ENCODE measurements at regions not wholly inside any gene's neighbourhood (a gene's known extent, or its start where the extent isn't known, plus 50 kb on each side); places are given as distances from the start of the nearest gene placed in this dataset.

GRCh38 chr10:43801626-43802025 lies 152.9 kb upstream of the ZNF32 start:
- ChIA-PET POLR2A (no interaction called here), CTCF (no interaction called here)
- TF ChIP-seq, protein P1, sequence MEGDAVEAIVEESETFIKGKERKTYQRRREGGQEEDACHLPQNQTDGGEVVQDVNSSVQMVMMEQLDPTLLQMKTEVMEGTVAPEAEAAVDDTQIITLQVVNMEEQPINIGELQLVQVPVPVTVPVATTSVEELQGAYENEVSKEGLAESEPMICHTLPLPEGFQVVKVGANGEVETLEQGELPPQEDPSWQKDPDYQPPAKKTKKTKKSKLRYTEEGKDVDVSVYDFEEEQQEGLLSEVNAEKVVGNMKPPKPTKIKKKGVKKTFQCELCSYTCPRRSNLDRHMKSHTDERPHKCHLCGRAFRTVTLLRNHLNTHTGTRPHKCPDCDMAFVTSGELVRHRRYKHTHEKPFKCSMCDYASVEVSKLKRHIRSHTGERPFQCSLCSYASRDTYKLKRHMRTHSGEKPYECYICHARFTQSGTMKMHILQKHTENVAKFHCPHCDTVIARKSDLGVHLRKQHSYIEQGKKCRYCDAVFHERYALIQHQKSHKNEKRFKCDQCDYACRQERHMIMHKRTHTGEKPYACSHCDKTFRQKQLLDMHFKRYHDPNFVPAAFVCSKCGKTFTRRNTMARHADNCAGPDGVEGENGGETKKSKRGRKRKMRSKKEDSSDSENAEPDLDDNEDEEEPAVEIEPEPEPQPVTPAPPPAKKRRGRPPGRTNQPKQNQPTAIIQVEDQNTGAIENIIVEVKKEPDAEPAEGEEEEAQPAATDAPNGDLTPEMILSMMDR (IDR thresholded peaks at IDR 0.05; ENCODE audit: insufficient read depth in 1 of 2, low read depth in 1 of 2, low read length in 1 of 2, severe bottlenecking in 1 of 2, unreplicated experiment in 1 of 2) = no peak
- no peak for DNase-seq
- H3K4me3 ChIP-seq (ENCODE audit: low read depth, low read length) = no peak overlapping the region
- Mint-ChIP-seq H3K36me3 (ENCODE audit: insufficient read depth, unreplicated experiment) (no peaks in the 10 kb centered on the region), H3K4me1 (ENCODE audit: low read depth, unreplicated experiment) (no peaks in the 10 kb centered on the region), H3K9me3 (ENCODE audit: unreplicated experiment) (no peaks in the 10 kb centered on the region), H3K4me3 (ENCODE audit: unreplicated experiment) (no peak overlapping the region), H3K27me3 (ENCODE audit: insufficient read depth, unreplicated experiment) (peaks cover 35% of the 10 kb centered on the region), H3K27ac (ENCODE audit: unreplicated experiment) (no peak overlapping the region)
- intact Hi-C loops (cut with micrococcal nuclease; ENCODE audit: unreplicated experiment) = no loop called here
- peaks cover 1% of the 10 kb centered on the region; the same call in 1 of the 2 replicates for H3K27me3 ChIP-seq (replicated peaks; ENCODE audit: control insufficient read depth, insufficient read depth, low read length)
- no peaks in the 10 kb centered on the region for H3K4me1 ChIP-seq
- H3K9me3 ChIP-seq = no peaks in the 10 kb centered on the region
- BruUV-seq (replicated peaks) = no TSS peak
- no peaks in the 10 kb centered on the region for H3K36me3 ChIP-seq (ENCODE audit: control insufficient read depth, insufficient read depth, low read length)

DNA sequence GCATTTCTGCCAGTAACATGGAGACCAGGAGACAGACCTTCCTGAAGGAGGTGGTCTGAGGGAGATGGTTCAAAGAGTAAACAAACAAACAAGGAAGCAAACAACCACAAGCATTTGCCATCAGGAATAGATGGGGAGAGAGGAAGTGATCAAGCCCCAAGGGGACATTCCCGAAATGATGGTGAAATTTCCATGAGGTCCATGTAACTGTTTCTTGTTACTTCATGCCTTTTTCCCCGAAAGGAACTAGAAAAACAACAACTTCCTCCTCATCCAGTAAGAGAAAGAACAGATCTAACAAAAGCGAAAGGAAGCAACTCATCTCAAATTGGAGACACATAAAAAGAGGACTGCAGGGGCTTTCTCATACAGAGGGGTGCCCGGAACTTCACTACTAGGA lies 152.5 kb upstream of the ZNF32 start:
- Mint-ChIP-seq H3K4me3 (ENCODE audit: unreplicated experiment) (no peak overlapping the region), H3K36me3 (ENCODE audit: insufficient read depth, unreplicated experiment) (no peaks in the 10 kb centered on the region), H3K9me3 (ENCODE audit: unreplicated experiment) (no peaks in the 10 kb centered on the region), H3K4me1 (ENCODE audit: low read depth, unreplicated experiment) (no peaks in the 10 kb centered on the region), H3K27me3 (ENCODE audit: insufficient read depth, unreplicated experiment) (peaks cover 34% of the 10 kb centered on the region), H3K27ac (ENCODE audit: unreplicated experiment) (no peak overlapping the region)
- Histone ChIP-seq H3K4me1 (no peaks in the 10 kb centered on the region), H3K36me3 (ENCODE audit: control insufficient read depth, insufficient read depth, low read length) (no peaks in the 10 kb centered on the region), H3K4me3 (ENCODE audit: low read depth, low read length) (no peak overlapping the region), H3K9me3 (no peaks in the 10 kb centered on the region), H3K27me3 (replicated peaks; ENCODE audit: control insufficient read depth, insufficient read depth, low read length) (peaks cover 1% of the 10 kb centered on the region; the same call in 1 of the 2 replicates)
- POLR2A ChIA-PET = no interaction called here
- DNase-seq = no peak
- CTCF ChIA-PET = no interaction called here
- no TSS peak for BruUV-seq (replicated peaks)
- TF ChIP-seq, protein P1 (IDR thresholded peaks at IDR 0.05; ENCODE audit: insufficient read depth in 1 of 2, low read depth in 1 of 2, low read length in 1 of 2, severe bottlenecking in 1 of 2, unreplicated experiment in 1 of 2) = no peak
- intact Hi-C loops (cut with micrococcal nuclease; ENCODE audit: unreplicated experiment) = no loop called here

- Mint-ChIP-seq H3K9me3 (ENCODE audit: unreplicated experiment) (no peaks in the 10 kb centered on the region), H3K4me3 (ENCODE audit: unreplicated experiment) (no peak overlapping the region), H3K36me3 (ENCODE audit: insufficient read depth, unreplicated experiment) (no peaks in the 10 kb centered on the region), H3K4me1 (ENCODE audit: low read depth, unreplicated experiment) (no peaks in the 10 kb centered on the region), H3K27ac (ENCODE audit: unreplicated experiment) (no peak overlapping the region), H3K27me3 (ENCODE audit: insufficient read depth, unreplicated experiment) (peaks cover 28% of the 10 kb centered on the region)
- Histone ChIP-seq H3K4me1 (no peaks in the 10 kb centered on the region), H3K9me3 (no peaks in the 10 kb centered on the region), H3K4me3 (ENCODE audit: low read depth, low read length) (no peak overlapping the region), H3K36me3 (ENCODE audit: control insufficient read depth, insufficient read depth, low read length) (no peaks in the 10 kb centered on the region), H3K27me3 (replicated peaks; ENCODE audit: control insufficient read depth, insufficient read depth, low read length) (peaks cover 1% of the 10 kb centered on the region; the same call in 1 of the 2 replicates)
- no TSS peak for BruUV-seq (replicated peaks)
- ChIA-PET CTCF (no interaction called here), POLR2A (no interaction called here)
- DNase-seq = no peak
- intact Hi-C loops (cut with micrococcal nuclease; ENCODE audit: unreplicated experiment) = no loop called here
- TF ChIP-seq, protein P1 (IDR thresholded peaks at IDR 0.05; ENCODE audit: insufficient read depth in 1 of 2, low read depth in 1 of 2, low read length in 1 of 2, severe bottlenecking in 1 of 2, unreplicated experiment in 1 of 2) = no peak
Observed at GRCh38 chr10:43796781-43797180, 148.1 kb upstream of the ZNF32 start.
